DOHH2 (cell line): ENCODE measurements at regions not wholly inside any gene's neighbourhood (a gene's known extent, or its start where the extent isn't known, plus 50 kb on each side); places are given as distances from the start of the nearest gene placed in this dataset.

Source experiments
- CTCF ChIP-seq: fragments of 200-600 bp; sonication (generic); IDR thresholded peaks from one replicate; pipeline ENCODE4 v1.5.1; 2014; ENCODE audit warnings: antibody characterized with exemption, mild to moderate bottlenecking, low read depth, low read length; ENCODE audit not compliant: poor library complexity, severe bottlenecking
- EZH2phosphoT487 ChIP-seq: fragments of 200-600 bp; sonication (generic); IDR thresholded peaks from 2 replicates; pipeline ENCODE4 v1.6.1; 2017; ENCODE audit warnings: borderline replicate concordance, mild to moderate bottlenecking, antibody characterized with exemption, low read length, moderate library complexity, mixed read lengths

GRCh38 chr9:118230329-118230728, 526.1 kb downstream of the TLR4 start:
- TF ChIP-seq CTCF (no peak), EZH2phosphoT487 (no peak)
